K562 (cell line): ENCODE measurements at regions not wholly inside any gene's neighbourhood (a gene's known extent, or its start where the extent isn't known, plus 50 kb on each side); places are given as distances from the start of the nearest gene placed in this dataset.
A peak's percentile ranks its signal among the peaks of the same experiment; 100 is the strongest.

ENCODE experiments used
- ATAC-seq: fragments of 200-7000 bp; cut with Tn5 transposase; 3 replicates; pipeline ENCODE4 v1.9.1; 2020; ENCODE audit warnings: moderate library complexity
- BruUV-seq: library from RNA; stranded (reverse); fragments of 400-500 nt; replicated peaks from 2 replicates; lab custom pipeline; 2021; lab: Mats Ljungman, UMichigan
- CTCF ChIA-PET: fragments of 300-600 bp; formaldehyde crosslinking; extraction: SDS; loops from one replicate; lab custom pipeline; 2021; ENCODE audit warnings: low intra/inter-chr PET ratio; lab: Yijun Ruan, JAX
- POLR2A ChIA-PET: fragments of 300-600, 350-650 bp; sonication (Branson Sonifier 250); formaldehyde crosslinking; extraction: SDS; loops from one replicate; lab custom pipeline; 2021; ENCODE audit warnings: antibody characterized with exemption, inconsistent platforms; lab: Yijun Ruan, JAX
- DNase-seq, 4 experiments: peaks; one replicate each; pipeline versions ENCODE4 v3.0.0 to v3.0.0-alpha.2; 2011 to 2018; ENCODE audit warnings: low spot score in 3 of 4, mixed read lengths in 3 of 4; ENCODE audit errors: extremely low read depth in 1 of 4
- FAIRE-seq: peaks from 2 replicates; lab custom pipeline; 2011; peaks lifted over from hg19 to GRCh38; lab: Jason Lieb, UNC
- H2AFZ ChIP-seq: 2 replicates; pipeline ENCODE4 v1.6.0; 2011; ENCODE audit warnings: low read depth, low read length, control low read depth, inconsistent platforms
- H3K27ac ChIP-seq: fragments of 200-600 bp; 3 replicates; pipeline ENCODE4 v1.8.0; 2011; ENCODE audit warnings: low read depth, mild to moderate bottlenecking, control low read depth, inconsistent platforms, low read length, moderate library complexity, mixed read lengths; ENCODE audit errors: extremely low read depth
- H3K27me3 ChIP-seq, 2 experiments: fragments of 300-600 bp in 1 of 2; 2 replicates in 1 of 2; 3 replicates in 1 of 2; pipeline versions ENCODE4 v1.6.0 to v1.8.0; 2011; ENCODE audit warnings: inconsistent platforms in 2 of 2, low read length in 2 of 2, mild to moderate bottlenecking in 1 of 2, mixed read lengths in 1 of 2, moderate library complexity in 1 of 2; ENCODE audit not compliant: control insufficient read depth in 2 of 2, insufficient read depth in 2 of 2
- H3K36me3 ChIP-seq: fragments of 300-600 bp; 3 replicates; pipeline ENCODE4 v1.8.0; 2011; ENCODE audit warnings: mild to moderate bottlenecking, low read length, inconsistent platforms; ENCODE audit not compliant: control insufficient read depth, insufficient read depth
- H3K4me1 ChIP-seq, 2 experiments: fragments of 200-600 bp in 1 of 2; replicated peaks in 1 of 2; 2 replicates in 1 of 2; 3 replicates in 1 of 2; pipeline versions ENCODE4 v1.5.1 to v1.8.0; 2011; ENCODE audit warnings: inconsistent platforms in 2 of 2, low read length in 2 of 2, mild to moderate bottlenecking in 1 of 2, mixed read lengths in 1 of 2, moderate library complexity in 1 of 2; ENCODE audit not compliant: control insufficient read depth in 2 of 2, insufficient read depth in 2 of 2
- H3K4me2 ChIP-seq: 2 replicates; pipeline ENCODE4 v1.6.1; 2011; ENCODE audit warnings: low read length, control low read depth, inconsistent platforms, mixed read lengths; ENCODE audit not compliant: insufficient read depth
- H3K4me3 ChIP-seq: fragments of 200-600 bp; sonication (generic), shearing (Covaris generic); 2 replicates; pipeline ENCODE4 v1.5.1; 2016; ENCODE audit warnings: control low read depth, inconsistent platforms
- H3K79me2 ChIP-seq: fragments of 200-600 bp; 3 replicates; pipeline ENCODE4 v1.8.0; 2011; ENCODE audit warnings: low read length, inconsistent platforms; ENCODE audit not compliant: control insufficient read depth, insufficient read depth
- H3K9ac ChIP-seq, 2 experiments: 2 replicates each; pipeline versions ENCODE4 v1.6.0 to v1.6.1; 2011; ENCODE audit warnings: low read depth in 2 of 2, low read length in 2 of 2, control low read depth in 1 of 2, inconsistent platforms in 1 of 2, mild to moderate bottlenecking in 1 of 2, mixed read lengths in 1 of 2; ENCODE audit not compliant: insufficient read depth in 1 of 2
- H3K9me1 ChIP-seq: one replicate; pipeline ENCODE4 v1.6.0; 2011; ENCODE audit warnings: inconsistent platforms, mild to moderate bottlenecking, low read length, moderate library complexity; ENCODE audit not compliant: control insufficient read depth, insufficient read depth
- H3K9me3 ChIP-seq: replicated peaks from 2 replicates; pipeline ENCODE4 v1.5.1; 2011; ENCODE audit warnings: low read depth, low read length, inconsistent platforms; ENCODE audit not compliant: control insufficient read depth, insufficient read depth
- H4K20me1 ChIP-seq: replicated peaks from 2 replicates; pipeline ENCODE4 v1.6.1; 2011; ENCODE audit warnings: low read length, inconsistent platforms, mixed read lengths; ENCODE audit not compliant: control insufficient read depth, insufficient read depth
- ARID1B ChIP-seq: fragments of 450-650 bp; IDR thresholded peaks from 2 replicates; pipeline ENCODE4 v1.6.1; 2016; ENCODE audit warnings: antibody characterized with exemption, mild to moderate bottlenecking, inconsistent platforms
- ASH1L ChIP-seq: fragments of 450-650 bp; IDR thresholded peaks from 2 replicates; pipeline ENCODE4 v1.6.1; 2018; ENCODE audit warnings: borderline replicate concordance, mild to moderate bottlenecking, low read depth; ENCODE audit not compliant: partially characterized antibody
- CC2D1A ChIP-seq: fragments of 450-650 bp; IDR thresholded peaks from 2 replicates; pipeline ENCODE4 v1.6.1; 2017; ENCODE audit warnings: mild to moderate bottlenecking
- CTCF ChIP-seq, 3 experiments: IDR thresholded peaks in 2 of 3; conservative IDR thresholded peaks in 1 of 3; 2 replicates each; pipeline ENCODE4 v1.5.1; 2011 to 2012; ENCODE audit warnings: low read length in 3 of 3, mild to moderate bottlenecking in 3 of 3, control low read depth in 2 of 3, improper control_type of control experiment in 1 of 3, inconsistent platforms in 1 of 3, low read depth in 1 of 3, mixed read lengths in 1 of 3, moderate library complexity in 1 of 3; ENCODE audit not compliant: insufficient read depth in 2 of 3
- HMBOX1 ChIP-seq: sonication (generic); IDR thresholded peaks from 2 replicates; pipeline ENCODE4 v1.6.1; 2016
- HSF4 ChIP-seq: fragments of 250-450 bp; sonication (Bioruptor Pico); IDR thresholded peaks from 2 replicates; pipeline ENCODE4 v2.1.2; 2022; ENCODE audit warnings: mild to moderate bottlenecking, moderate library complexity, borderline replicate concordance
- KAT8 ChIP-seq: fragments of 450-650 bp; IDR thresholded peaks from 2 replicates; pipeline ENCODE4 v1.6.1; 2016; ENCODE audit warnings: low read depth, mild to moderate bottlenecking
- KDM1A ChIP-seq, 2 experiments: fragments of 450-650 bp; IDR thresholded peaks; 2 replicates each; pipeline ENCODE4 v1.6.1; 2016; ENCODE audit warnings: mild to moderate bottlenecking in 2 of 2
- KLF6 ChIP-seq: fragments of 250-450 bp; sonication (Bioruptor Pico); IDR thresholded peaks from 2 replicates; pipeline ENCODE4 v1.4.0; 2020; ENCODE audit warnings: mild to moderate bottlenecking, moderate library complexity, borderline replicate concordance
- LCOR ChIP-seq: sonication (generic); formaldehyde crosslinking; IDR thresholded peaks from 2 replicates; pipeline ENCODE4 v1.8.0; 2022; ENCODE audit warnings: mild to moderate bottlenecking, missing genetic modification reagents
- MEF2A ChIP-seq: IDR thresholded peaks from 2 replicates; pipeline ENCODE4 v1.6.1; 2011; ENCODE audit warnings: low read depth, mild to moderate bottlenecking, low read length, moderate library complexity; ENCODE audit not compliant: control insufficient read depth
- NR2C1 ChIP-seq, 2 experiments: fragments of 450-650 bp; IDR thresholded peaks; 2 replicates each; pipeline ENCODE4 v1.6.1; 2017; ENCODE audit warnings: mild to moderate bottlenecking in 2 of 2, antibody characterized with exemption in 1 of 2, inconsistent platforms in 1 of 2, missing compliant biosample characterization in 1 of 2, missing genetic modification characterization in 1 of 2
- PHB2 ChIP-seq: fragments of 450-650 bp; IDR thresholded peaks from 2 replicates; pipeline ENCODE4 v1.6.1; 2017; ENCODE audit warnings: low read depth
- PTTG1 ChIP-seq: fragments of 450-650 bp; IDR thresholded peaks from 2 replicates; pipeline ENCODE4 v1.6.1; 2016; ENCODE audit warnings: low read depth, mild to moderate bottlenecking, missing genetic modification characterization, missing compliant biosample characterization
- TCF3 ChIP-seq: sonication (generic); formaldehyde crosslinking; IDR thresholded peaks from 2 replicates; pipeline ENCODE4 v1.4.0; 2020; ENCODE audit warnings: mild to moderate bottlenecking, missing genetic modification reagents
- TEAD4 ChIP-seq, 2 experiments: sonication (generic) in 1 of 2; formaldehyde crosslinking in 1 of 2; IDR thresholded peaks; 2 replicates each; pipeline versions ENCODE4 v1.6.1 to v1.8.0; 2012 to 2022; ENCODE audit warnings: borderline replicate concordance in 1 of 2, inconsistent platforms in 1 of 2, low read length in 1 of 2, mild to moderate bottlenecking in 1 of 2, missing genetic modification reagents in 1 of 2
- ZNF217 ChIP-seq: sonication (generic); formaldehyde crosslinking; IDR thresholded peaks from 2 replicates; pipeline ENCODE4 v1.8.0; 2022; ENCODE audit warnings: mild to moderate bottlenecking, missing genetic modification reagents
- ZNF584 ChIP-seq: fragments of 200-800 bp; sonication (Bioruptor generic); IDR thresholded peaks from 2 replicates; pipeline ENCODE4 v1.6.1; 2016; ENCODE audit warnings: low read depth, mild to moderate bottlenecking, missing genetic modification characterization, missing compliant biosample characterization
- ZNF766 ChIP-seq: fragments of 200-800 bp; sonication (Bioruptor generic); conservative IDR thresholded peaks from 2 replicates; pipeline ENCODE4 v1.6.1; 2016; ENCODE audit warnings: missing genetic modification characterization, missing compliant biosample characterization
- WGBS: fragments of 100-300 bp; shearing (Covaris generic); methylation state at CpG from one replicate; pipeline ENCODE4 v1.1.6; 2016; ENCODE audit warnings: low coverage, mixed read lengths; ENCODE audit not compliant: insufficient coverage; ENCODE audit errors: missing lambda C conversion rate; 5-methylcytosine and 5-hydroxymethylcytosine counted together
- in situ Hi-C: fragments of 300-500 bp; cut with MboI; formaldehyde crosslinking; loops from 4 replicates; pipeline ENCODE4 v1.15.0; 2018; ENCODE audit warnings: inconsistent platforms, mixed read lengths
- intact Hi-C: fragments of 100-400 bp; cut with micrococcal nuclease; formaldehyde crosslinking; loops from 2 replicates; pipeline ENCODE4 v1.14.2; 2022

DNA sequence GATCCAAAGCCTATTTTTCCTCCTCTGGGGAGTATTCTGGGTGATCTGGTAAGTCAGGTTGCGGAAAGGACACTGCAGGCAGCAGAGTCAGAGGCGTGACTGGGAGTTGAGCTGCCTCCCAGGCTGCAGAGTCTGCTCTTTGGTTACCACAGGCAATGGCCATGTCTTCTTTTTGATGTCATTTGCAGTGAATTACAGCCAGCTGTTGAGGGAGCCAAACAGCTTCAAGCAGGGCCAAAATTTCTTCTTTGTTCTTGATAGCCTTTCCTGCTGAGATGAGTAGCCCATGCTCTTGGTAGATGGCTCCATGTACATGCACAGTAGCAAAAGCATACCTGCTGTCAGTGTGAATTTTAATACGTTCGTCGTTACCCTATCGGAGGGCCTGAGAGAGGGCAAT is 116.6 kb upstream of the PZP start (continued):
- no peak for TF ChIP-seq KAT8
- TF ChIP-seq LCOR (CRISPR knock-in tag) = no peak
- no peak for TF ChIP-seq CTCF (IDR thresholded peaks at IDR 0.05 in 2 of 3, conservative IDR thresholded peaks at IDR 0.05 in 1 of 3; ENCODE audit: insufficient read depth in 2 of 3, low read depth in 1 of 3, low read length in 3 of 3)

DNA sequence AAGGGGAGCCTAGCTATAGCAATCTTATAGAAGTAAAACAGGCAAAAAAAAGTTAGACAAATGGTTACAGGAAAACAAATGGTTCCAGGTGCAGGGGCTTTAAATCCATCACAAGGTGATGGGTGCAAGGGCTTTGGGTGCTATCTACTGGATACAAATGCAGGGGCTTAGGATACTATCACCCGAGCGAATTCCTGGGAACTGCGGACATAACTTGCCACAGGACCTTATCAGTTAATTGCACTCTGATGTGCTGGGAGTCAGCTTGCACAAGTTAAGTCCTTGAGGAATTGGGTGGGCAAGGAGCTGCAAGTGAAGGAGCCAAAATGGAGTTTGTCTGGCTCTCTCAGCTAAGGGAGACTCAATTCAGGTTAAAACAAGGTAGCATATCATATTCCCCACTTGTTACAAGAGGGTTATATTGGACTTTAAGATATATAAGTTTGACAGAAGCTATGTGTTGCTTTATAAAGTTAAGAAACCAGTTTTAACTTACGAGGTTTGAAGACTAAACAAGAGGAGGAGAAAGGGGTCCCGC is 115.0 kb upstream of the PZP start:
- in situ Hi-C loops (no loop called here), intact Hi-C loops (no loop called here)
- peak; percentile 41; the same call in 1 of the 2 replicates for TF ChIP-seq TEAD4 (IDR thresholded peaks at IDR 0.05; ENCODE audit: low read length)
- TF ChIP-seq TEAD4 (CRISPR knock-in tag; IDR thresholded peaks at IDR 0.05; ENCODE audit: borderline replicate concordance) = no peak
- TF ChIP-seq PTTG1 (tag) = peak; percentile 27; the same call in 1 of the 2 replicates
- no peak for TF ChIP-seq CC2D1A
- TF ChIP-seq KDM1A (IDR thresholded peaks at IDR 0.05) = no peak
- no peak for TF ChIP-seq MEF2A
- TF ChIP-seq KLF6 (CRISPR knock-in tag) = peak; percentile 81; the same call in 1 of the 2 replicates
- TF ChIP-seq ASH1L = no peak
- 0 out of 2 replicates have a peak, but pooled peaks have one; percentile 29 for TF ChIP-seq ZNF584 (CRISPR knock-in tag)
- peak; percentile 55 for TF ChIP-seq TCF3
- 0 out of 2 replicates have a peak, but pooled peaks have one; percentile 20 for TF ChIP-seq HMBOX1
- 0 out of 2 replicates have a peak, but pooled peaks have one; percentile 14 for TF ChIP-seq ARID1B
- no peak for TF ChIP-seq ZNF217
- TF ChIP-seq NR2C1 (IDR thresholded peaks at IDR 0.05) = no peak
- TF ChIP-seq NR2C1 (tag; IDR thresholded peaks at IDR 0.05) = peak; percentile 55; the same call in 1 of the 2 replicates
- peak; percentile 63; the same call in 1 of the 2 replicates for TF ChIP-seq ZNF766
- no peak for TF ChIP-seq PHB2
- peak; percentile 53; the same call in 1 of the 2 replicates for TF ChIP-seq HSF4 (CRISPR knock-in tag)

More for the DNA sequence above, 115.0 kb upstream of the PZP start:
- WGBS = 28% methylated on average over 4 of the region's 5 CpGs
- Histone ChIP-seq H3K79me2 (no peaks in the 10 kb centered on the region), H3K4me1 (no peaks in the 10 kb centered on the region; a peak in 2 of 5 replicates), H3K36me3 (no peaks in the 10 kb centered on the region), H3K27ac (no peak overlapping the region), H3K9me1 (no peaks in the 10 kb centered on the region), H3K27me3 (no peaks in the 10 kb centered on the region), H3K4me3 (no peak overlapping the region), H3K9ac (no peak overlapping the region), H2AFZ (no peak overlapping the region), H4K20me1 (no peaks in the 10 kb centered on the region), H3K9me3 (no peaks in the 10 kb centered on the region), H3K4me2 (no peak overlapping the region)
- no TSS peak for BruUV-seq
- ChIA-PET POLR2A (no interaction called here), CTCF (no interaction called here)
- peak in 3 of 4 experiments; percentile 11 to 41 (median 16) for DNase-seq
- FAIRE-seq = peak; percentile 6
- ATAC-seq = no peak
